Upper lobe of left lung (tissue), 6 donors: ENCODE measurements at regions not wholly inside any gene's neighbourhood (a gene's known extent, or its start where the extent isn't known, plus 50 kb on each side); places are given as distances from the start of the nearest gene placed in this dataset.
A peak's percentile ranks its signal among the peaks of the same experiment; 100 is the strongest.

Experiments
- ATAC-seq, 2 donors: fragments of 200-7000 bp; cut with Tn5 transposase; one replicate each; pipeline ENCODE4 v1.9.1; 2022; ENCODE audit warnings: mild to moderate bottlenecking in 2 of 2, moderate library complexity in 2 of 2; ENCODE audit not compliant: low FRiP score in 2 of 2
- DNase-seq, 2 donors: peaks; one replicate each; pipeline ENCODE4 v3.0.0-alpha.2; 2019 to 2020
- H3K27ac ChIP-seq, 4 donors: fragments of 200-600 bp; sonication (generic); one replicate each; pipeline ENCODE4 v1.5.1; 2016 to 2019
- H3K27me3 ChIP-seq, 4 donors: fragments of 200-600 bp; sonication (generic); one replicate each; pipeline ENCODE4 v1.5.1; 2017 to 2019
- H3K36me3 ChIP-seq, 4 donors: fragments of 200-600 bp; sonication (generic); one replicate each; pipeline ENCODE4 v1.5.1; 2016 to 2019
- H3K4me1 ChIP-seq, 4 donors: fragments of 200-600 bp; sonication (generic); one replicate each; pipeline ENCODE4 v1.5.1; 2018 to 2019
- H3K4me3 ChIP-seq, 4 donors: fragments of 200-600 bp; sonication (generic); one replicate each; pipeline ENCODE4 v1.5.1; 2017 to 2019; ENCODE audit warnings: mild to moderate bottlenecking in 2 of 4, moderate library complexity in 1 of 4
- H3K9me3 ChIP-seq, 4 donors: fragments of 200-600 bp; sonication (generic); one replicate each; pipeline ENCODE4 v1.5.1; 2018 to 2019
- CTCF ChIP-seq, 6 experiments: fragments of 450-650 bp in 4 of 6; fragments of 200-600 bp in 2 of 6; sonication (generic) in 2 of 6; IDR thresholded peaks; one replicate each; pipeline ENCODE4 v1.5.1; 2016 to 2019; ENCODE audit warnings: antibody characterized with exemption in 6 of 6
- EP300 ChIP-seq, 4 donors: sonication (generic); formaldehyde crosslinking; IDR thresholded peaks; one replicate each; pipeline ENCODE4 v1.5.1; 2017; ENCODE audit warnings: antibody characterized with exemption in 4 of 4, control low read depth in 2 of 4
- POLR2A ChIP-seq, 4 donors: fragments of 450-650 bp; IDR thresholded peaks; one replicate each; pipeline ENCODE4 v1.5.1; 2016 to 2017; ENCODE audit warnings: antibody characterized with exemption in 4 of 4, mild to moderate bottlenecking in 2 of 4
- POLR2AphosphoS5 ChIP-seq, 2 donors: sonication (generic); formaldehyde crosslinking; IDR thresholded peaks; one replicate each; pipeline ENCODE4 v1.5.1; 2017; ENCODE audit warnings: antibody characterized with exemption in 2 of 2
- WGBS, 2 donors: methylation state at CpG; one replicate each; pipeline ENCODE4 v1.1.5; 2017 to 2018; 5-methylcytosine and 5-hydroxymethylcytosine counted together
- donor health status: DM: no; HTN: no; CAD: no; lungs with moderate emphysema.
- donor health status: DM: no; HTN: yes; CAD: no; lungs with severe emphysema.

DNA sequence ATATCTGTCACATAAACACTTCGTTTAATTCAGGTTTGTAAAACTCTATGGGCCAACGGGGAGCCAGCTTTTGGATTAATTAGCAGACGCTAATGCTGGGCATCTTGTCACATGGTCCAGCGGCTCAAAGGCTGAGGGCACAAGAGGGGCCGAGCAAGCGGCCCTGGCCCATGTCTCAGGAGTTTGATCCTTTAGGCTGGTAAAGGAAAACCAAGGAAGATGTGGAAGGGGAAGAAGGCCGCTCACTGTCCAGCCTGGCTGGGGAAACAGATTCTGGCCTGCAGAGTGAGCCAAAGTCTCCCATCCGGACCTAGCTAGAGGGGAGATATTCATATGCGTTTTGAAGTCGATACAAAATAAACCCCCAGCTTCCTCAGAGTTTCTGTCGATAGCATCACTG lies 248.6 kb upstream of the SIX2 start:
- Histone ChIP-seq H3K27me3 (no peaks in the 10 kb centered on the region), H3K4me1 (peaks cover 0 to 9% (median 5%) of the 10 kb centered on the region in 4 donors), H3K9me3 (no peaks in the 10 kb centered on the region), H3K4me3 (no peak overlapping the region), H3K36me3 (no peaks in the 10 kb centered on the region), H3K27ac (no peak overlapping the region)
- no peak for ATAC-seq
- DNase-seq: no peak
- 72 to 74% methylated on average over 11 of the region's 11 CpGs for WGBS, 2 donors
- TF ChIP-seq POLR2AphosphoS5 (IDR thresholded peaks at IDR 0.05) (no peak), CTCF (IDR thresholded peaks at IDR 0.05) (no peak), POLR2A (IDR thresholded peaks at IDR 0.05) (no peak), EP300 (IDR thresholded peaks at IDR 0.05) (no peak)

- no peak for ATAC-seq
Observed at GRCh38 chr2:45256867-45257641, 247.8 kb upstream of the SIX2 start.

DNA sequence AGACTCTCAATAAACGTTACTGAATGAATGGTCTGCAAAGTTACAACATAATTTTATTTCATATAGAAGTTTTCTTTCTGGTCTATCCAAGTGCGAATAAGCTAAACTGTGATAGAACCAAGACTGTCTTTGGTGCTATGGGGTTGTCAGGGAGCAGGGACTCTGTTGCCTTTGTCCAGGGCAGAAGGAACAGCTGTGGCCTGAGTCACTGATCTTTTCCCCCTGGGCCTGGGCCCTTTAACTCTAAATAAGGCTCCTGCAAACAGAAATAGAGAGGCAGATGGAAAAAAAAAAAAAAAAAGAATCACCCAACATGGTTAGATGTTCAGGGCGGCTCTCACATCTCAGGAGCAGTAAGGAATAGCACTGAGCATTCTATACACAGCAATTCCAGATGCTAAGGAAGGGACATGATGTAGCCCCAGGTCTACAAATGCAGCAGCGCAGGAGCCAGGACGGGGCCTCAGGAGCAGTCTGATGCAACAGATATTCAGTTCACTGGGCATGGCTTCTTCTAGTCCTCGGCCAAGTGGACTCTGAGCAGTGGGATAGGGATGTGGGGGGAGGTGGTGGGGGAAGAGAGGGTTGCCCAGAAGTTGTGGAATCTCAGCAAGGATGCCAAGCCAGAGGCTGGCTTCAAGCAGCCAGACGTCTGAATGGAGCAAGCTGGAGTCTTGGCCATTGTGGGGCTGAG lies 247.1 kb upstream of the SIX2 start:
- no peaks in the 10 kb centered on the region for H3K36me3 ChIP-seq
- no peak overlapping the region for H3K27ac ChIP-seq
- H3K4me1 ChIP-seq: peaks cover 0 to 9% (median 5%) of the 10 kb centered on the region in 4 donors
- H3K9me3 ChIP-seq: no peaks in the 10 kb centered on the region
- no peak overlapping the region for H3K4me3 ChIP-seq
- TF ChIP-seq CTCF (IDR thresholded peaks at IDR 0.05): no peak
- no peak for TF ChIP-seq EP300 (IDR thresholded peaks at IDR 0.05)
- no peak for TF ChIP-seq POLR2AphosphoS5 (IDR thresholded peaks at IDR 0.05)
- TF ChIP-seq POLR2A (IDR thresholded peaks at IDR 0.05): no peak
- DNase-seq (peak in 1 of 2 donors; percentile 15), ATAC-seq (no peak)
- H3K27me3 ChIP-seq: no peaks in the 10 kb centered on the region
- WGBS, 2 donors: 77 to 86% methylated on average over 7 of the region's 7 CpGs

More at GRCh38 chr2:45256867-45257641, 247.8 kb upstream of the SIX2 start:
- H3K4me1 ChIP-seq: peaks cover 0 to 9% (median 5%) of the 10 kb centered on the region in 4 donors
- no peaks in the 10 kb centered on the region for H3K9me3 ChIP-seq
- H3K36me3 ChIP-seq: no peaks in the 10 kb centered on the region
- WGBS, 2 donors: 66 to 76% methylated on average over 6 to 15 of the region's 16 CpGs
- H3K27ac ChIP-seq: no peak overlapping the region
- TF ChIP-seq POLR2AphosphoS5 (IDR thresholded peaks at IDR 0.05) (no peak), EP300 (IDR thresholded peaks at IDR 0.05) (no peak), POLR2A (IDR thresholded peaks at IDR 0.05) (no peak), CTCF (IDR thresholded peaks at IDR 0.05) (no peak)
- DNase-seq: peak in 1 of 2 donors; percentile 38
- no peak overlapping the region for H3K4me3 ChIP-seq
- H3K27me3 ChIP-seq: no peaks in the 10 kb centered on the region

DNA sequence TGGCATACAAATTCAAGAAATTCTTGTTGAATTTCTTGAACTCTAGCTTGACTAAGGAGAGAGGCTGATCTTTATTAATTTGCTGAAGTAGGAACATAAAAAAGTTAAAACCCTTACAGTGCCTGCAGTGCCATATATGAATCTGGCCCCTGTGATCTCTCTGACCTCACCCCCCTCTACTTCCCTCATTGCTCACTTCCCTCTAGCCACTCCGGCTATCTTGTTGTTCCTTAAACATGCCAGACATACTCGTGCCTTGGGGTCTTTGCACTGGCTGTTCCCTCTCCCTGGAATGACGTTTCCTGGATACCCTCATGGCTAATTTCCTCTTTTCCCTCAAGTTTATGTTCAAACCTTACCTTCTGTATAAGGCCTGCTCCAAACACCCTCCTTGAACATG lies 246.3 kb upstream of the SIX2 start:
- WGBS, 2 donors: 50 to 60% methylated on average over 3 of the region's 3 CpGs
- no peak for DNase-seq
- Histone ChIP-seq H3K4me3 (no peak overlapping the region), H3K36me3 (no peaks in the 10 kb centered on the region), H3K9me3 (no peaks in the 10 kb centered on the region), H3K27me3 (no peaks in the 10 kb centered on the region), H3K27ac (no peak overlapping the region), H3K4me1 (peaks cover 0 to 9% (median 5%) of the 10 kb centered on the region in 4 donors)
- no peak for TF ChIP-seq EP300 (IDR thresholded peaks at IDR 0.05)
- no peak for TF ChIP-seq POLR2A (IDR thresholded peaks at IDR 0.05)
- TF ChIP-seq POLR2AphosphoS5 (IDR thresholded peaks at IDR 0.05): no peak
- TF ChIP-seq CTCF (IDR thresholded peaks at IDR 0.05): no peak
- no peak for ATAC-seq
